Neural progenitor cell (in vitro differentiated cells): ENCODE measurements at regions not wholly inside any gene's neighbourhood (a gene's known extent, or its start where the extent isn't known, plus 50 kb on each side); places are given as distances from the start of the nearest gene placed in this dataset.

Experiments
- EZH2phosphoT487 ChIP-seq: fragments of 200-600 bp; sonication (generic); IDR thresholded peaks from 2 replicates; pipeline ENCODE4 v1.6.1; 2017; ENCODE audit warnings: antibody characterized with exemption
- TF ChIP-seq, protein P1 (sequence below): fragments of 200-600 bp; sonication (generic); IDR thresholded peaks from 2 replicates; pipeline ENCODE4 v1.5.1; 2017; ENCODE audit warnings: antibody characterized with exemption, mild to moderate bottlenecking

GRCh38 chr6:48826152-48826515 lies 636.9 kb downstream of the MMUT start:
- TF ChIP-seq, protein P1, sequence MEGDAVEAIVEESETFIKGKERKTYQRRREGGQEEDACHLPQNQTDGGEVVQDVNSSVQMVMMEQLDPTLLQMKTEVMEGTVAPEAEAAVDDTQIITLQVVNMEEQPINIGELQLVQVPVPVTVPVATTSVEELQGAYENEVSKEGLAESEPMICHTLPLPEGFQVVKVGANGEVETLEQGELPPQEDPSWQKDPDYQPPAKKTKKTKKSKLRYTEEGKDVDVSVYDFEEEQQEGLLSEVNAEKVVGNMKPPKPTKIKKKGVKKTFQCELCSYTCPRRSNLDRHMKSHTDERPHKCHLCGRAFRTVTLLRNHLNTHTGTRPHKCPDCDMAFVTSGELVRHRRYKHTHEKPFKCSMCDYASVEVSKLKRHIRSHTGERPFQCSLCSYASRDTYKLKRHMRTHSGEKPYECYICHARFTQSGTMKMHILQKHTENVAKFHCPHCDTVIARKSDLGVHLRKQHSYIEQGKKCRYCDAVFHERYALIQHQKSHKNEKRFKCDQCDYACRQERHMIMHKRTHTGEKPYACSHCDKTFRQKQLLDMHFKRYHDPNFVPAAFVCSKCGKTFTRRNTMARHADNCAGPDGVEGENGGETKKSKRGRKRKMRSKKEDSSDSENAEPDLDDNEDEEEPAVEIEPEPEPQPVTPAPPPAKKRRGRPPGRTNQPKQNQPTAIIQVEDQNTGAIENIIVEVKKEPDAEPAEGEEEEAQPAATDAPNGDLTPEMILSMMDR: no peak
- no peak for TF ChIP-seq EZH2phosphoT487
